Suprapubic skin (tissue), 4 donors: ENCODE measurements at regions not wholly inside any gene's neighbourhood (a gene's known extent, or its start where the extent isn't known, plus 50 kb on each side); places are given as distances from the start of the nearest gene placed in this dataset.

Experiments
- DNase-seq, 2 donors: peaks; one replicate each; pipeline ENCODE4 v3.0.0-alpha.2; 2019; ENCODE audit warnings: low spot score in 2 of 2
- H3K27ac ChIP-seq: fragments of 200-600 bp; sonication (generic); one replicate; pipeline ENCODE4 v1.5.1; 2019
- H3K27me3 ChIP-seq: fragments of 200-600 bp; sonication (generic); one replicate; pipeline ENCODE4 v1.5.1; 2019
- H3K36me3 ChIP-seq: fragments of 200-600 bp; sonication (generic); one replicate; pipeline ENCODE4 v1.5.1; 2019
- H3K4me1 ChIP-seq: fragments of 200-600 bp; sonication (generic); one replicate; pipeline ENCODE4 v1.5.1; 2019
- H3K4me3 ChIP-seq: fragments of 200-600 bp; sonication (generic); one replicate; pipeline ENCODE4 v1.5.1; 2019; ENCODE audit warnings: mild to moderate bottlenecking
- H3K9me3 ChIP-seq: fragments of 200-600 bp; sonication (generic); one replicate; pipeline ENCODE4 v1.5.1; 2019
- EP300 ChIP-seq: sonication (generic); formaldehyde crosslinking; IDR thresholded peaks from one replicate; pipeline ENCODE4 v1.6.1; 2017; ENCODE audit warnings: antibody characterized with exemption
- POLR2A ChIP-seq, 2 donors: fragments of 450-650 bp; IDR thresholded peaks; one replicate each; pipeline ENCODE4 v1.6.1; 2017; ENCODE audit warnings: antibody characterized with exemption in 2 of 2, mild to moderate bottlenecking in 2 of 2, moderate library complexity in 2 of 2
- POLR2AphosphoS5 ChIP-seq, 3 donors: sonication (generic); formaldehyde crosslinking; IDR thresholded peaks; one replicate each; pipeline ENCODE4 v1.6.1; 2017; ENCODE audit warnings: antibody characterized with exemption in 3 of 3
- WGBS: methylation state at CpG from one replicate; pipeline ENCODE4 v1.1.5; 2018; 5-methylcytosine and 5-hydroxymethylcytosine counted together
- TF ChIP-seq, protein P1 (sequence below), 2 donors: fragments of 200-600 bp in 1 of 2; fragments of 450-650 bp in 1 of 2; sonication (generic) in 1 of 2; IDR thresholded peaks; one replicate each; pipeline ENCODE4 v1.5.1; 2016 to 2019; ENCODE audit warnings: antibody characterized with exemption in 2 of 2, mild to moderate bottlenecking in 1 of 2, moderate library complexity in 1 of 2

DNA sequence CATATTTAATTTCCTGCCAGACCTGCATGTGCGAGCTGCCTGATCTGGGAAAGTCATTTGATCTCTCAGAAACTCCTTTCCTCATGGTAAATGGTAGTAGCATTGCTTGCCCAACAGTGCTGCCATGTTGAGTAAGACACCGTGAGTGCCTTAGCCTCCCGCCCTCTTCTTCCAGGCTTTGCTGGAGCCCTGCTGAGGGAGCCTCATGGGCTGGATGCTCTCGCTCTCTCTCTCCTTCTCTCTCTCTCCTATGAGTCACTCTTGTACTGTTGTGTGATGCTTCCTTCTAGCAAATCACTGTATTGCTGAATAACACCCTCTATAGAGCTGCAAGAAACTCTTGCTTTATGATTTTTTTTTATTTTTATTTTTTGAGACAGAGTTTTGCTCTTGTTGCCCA lies 365.5 kb downstream of the UQCRFS1 start:
- no peak for DNase-seq
- Histone ChIP-seq H3K4me1 (no peaks in the 10 kb centered on the region), H3K27me3 (no peaks in the 10 kb centered on the region), H3K36me3 (no peaks in the 10 kb centered on the region), H3K9me3 (no peaks in the 10 kb centered on the region), H3K4me3 (no peak overlapping the region), H3K27ac (no peak overlapping the region)
- TF ChIP-seq, protein P1, sequence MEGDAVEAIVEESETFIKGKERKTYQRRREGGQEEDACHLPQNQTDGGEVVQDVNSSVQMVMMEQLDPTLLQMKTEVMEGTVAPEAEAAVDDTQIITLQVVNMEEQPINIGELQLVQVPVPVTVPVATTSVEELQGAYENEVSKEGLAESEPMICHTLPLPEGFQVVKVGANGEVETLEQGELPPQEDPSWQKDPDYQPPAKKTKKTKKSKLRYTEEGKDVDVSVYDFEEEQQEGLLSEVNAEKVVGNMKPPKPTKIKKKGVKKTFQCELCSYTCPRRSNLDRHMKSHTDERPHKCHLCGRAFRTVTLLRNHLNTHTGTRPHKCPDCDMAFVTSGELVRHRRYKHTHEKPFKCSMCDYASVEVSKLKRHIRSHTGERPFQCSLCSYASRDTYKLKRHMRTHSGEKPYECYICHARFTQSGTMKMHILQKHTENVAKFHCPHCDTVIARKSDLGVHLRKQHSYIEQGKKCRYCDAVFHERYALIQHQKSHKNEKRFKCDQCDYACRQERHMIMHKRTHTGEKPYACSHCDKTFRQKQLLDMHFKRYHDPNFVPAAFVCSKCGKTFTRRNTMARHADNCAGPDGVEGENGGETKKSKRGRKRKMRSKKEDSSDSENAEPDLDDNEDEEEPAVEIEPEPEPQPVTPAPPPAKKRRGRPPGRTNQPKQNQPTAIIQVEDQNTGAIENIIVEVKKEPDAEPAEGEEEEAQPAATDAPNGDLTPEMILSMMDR (IDR thresholded peaks at IDR 0.05) = no peak
- TF ChIP-seq POLR2AphosphoS5 (IDR thresholded peaks at IDR 0.05) (no peak), POLR2A (IDR thresholded peaks at IDR 0.05) (no peak), EP300 (no peak)
- WGBS = 68% methylated on average over 4 of the region's 4 CpGs

DNA sequence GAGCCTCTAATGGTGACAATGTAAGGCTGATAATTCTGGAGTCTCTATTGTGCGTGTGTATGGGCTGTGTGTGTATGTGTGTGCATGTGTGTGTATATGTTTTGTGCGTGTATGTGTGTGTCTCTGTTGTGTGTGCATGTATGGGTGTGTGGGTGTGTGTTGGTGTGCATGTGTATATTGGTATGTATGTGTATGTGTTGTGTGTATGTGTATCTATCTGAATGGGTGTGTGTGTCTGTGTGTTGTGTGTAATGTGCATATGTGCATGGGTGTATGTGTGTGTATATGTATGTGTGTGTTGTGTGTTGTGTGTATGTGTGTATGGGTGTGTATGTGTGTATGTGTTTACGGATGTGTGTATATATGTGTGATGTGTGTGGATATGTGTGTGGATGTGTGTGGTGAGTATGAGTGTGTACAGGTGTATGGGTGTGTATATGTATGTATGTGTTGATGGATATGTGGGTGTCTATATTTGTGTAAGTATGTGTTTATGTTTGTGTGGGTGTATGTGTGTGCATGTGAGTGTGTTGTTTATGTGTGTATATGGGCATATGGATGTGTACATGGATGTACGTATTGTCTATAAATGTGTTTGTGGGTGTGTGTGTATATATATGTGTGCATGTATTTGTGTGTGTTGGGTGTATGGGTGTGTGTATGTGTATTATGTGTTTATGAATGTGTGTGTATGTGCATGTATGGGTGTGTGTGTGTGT lies 366.7 kb downstream of the UQCRFS1 start:
- no peak overlapping the region for H3K27ac ChIP-seq
- TF ChIP-seq, protein P1 (IDR thresholded peaks at IDR 0.05) = no peak
- TF ChIP-seq POLR2A (IDR thresholded peaks at IDR 0.05) = no peak
- no peak for TF ChIP-seq EP300
- no peak for TF ChIP-seq POLR2AphosphoS5 (IDR thresholded peaks at IDR 0.05)
- H3K27me3 ChIP-seq = peaks cover under 1% of the 10 kb centered on the region
- no peaks in the 10 kb centered on the region for H3K4me1 ChIP-seq
- no peak overlapping the region for H3K4me3 ChIP-seq
- DNase-seq = no peak
- 92% methylated on average over 4 of the region's 4 CpGs for WGBS
- no peaks in the 10 kb centered on the region for H3K36me3 ChIP-seq
- no peaks in the 10 kb centered on the region for H3K9me3 ChIP-seq

DNA sequence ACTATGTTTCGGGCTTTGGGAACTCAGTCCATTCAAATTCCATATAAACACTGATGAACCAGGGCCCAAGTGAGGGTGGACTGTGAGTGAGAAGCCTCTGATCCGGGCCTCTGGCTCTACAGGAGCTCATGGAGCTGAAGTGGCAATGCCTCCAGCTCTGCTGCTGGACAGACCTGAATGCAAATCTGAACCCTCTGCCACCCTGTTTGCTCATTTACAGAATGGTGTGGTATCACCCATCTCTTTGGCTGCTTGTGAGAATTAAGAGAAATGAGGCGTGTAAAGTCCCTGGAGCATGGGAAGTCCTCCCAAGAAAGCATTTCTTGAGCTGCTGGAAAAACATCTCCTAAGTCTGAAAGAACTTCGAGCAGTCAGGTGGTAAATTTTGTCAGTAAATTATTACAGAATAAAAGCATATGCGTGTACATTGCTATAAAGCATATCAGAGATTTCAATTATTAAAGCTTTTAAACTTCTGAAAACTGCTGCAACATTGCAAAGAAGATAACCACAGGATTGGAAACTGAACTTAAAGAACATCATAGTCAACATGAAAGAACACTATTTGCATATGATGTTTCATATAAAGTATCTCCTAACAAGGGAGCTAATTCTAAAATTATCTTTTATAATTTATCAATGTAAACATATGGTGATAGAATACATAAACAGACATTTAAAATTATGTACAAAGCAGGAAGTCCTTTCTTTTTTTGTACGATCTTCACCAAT lies 369.0 kb downstream of the UQCRFS1 start:
- 75% methylated on average over 6 of the region's 6 CpGs for WGBS
- TF ChIP-seq POLR2AphosphoS5 (IDR thresholded peaks at IDR 0.05) (no peak), EP300 (no peak), POLR2A (IDR thresholded peaks at IDR 0.05) (no peak)
- TF ChIP-seq, protein P1 (IDR thresholded peaks at IDR 0.05) = no peak

DNA sequence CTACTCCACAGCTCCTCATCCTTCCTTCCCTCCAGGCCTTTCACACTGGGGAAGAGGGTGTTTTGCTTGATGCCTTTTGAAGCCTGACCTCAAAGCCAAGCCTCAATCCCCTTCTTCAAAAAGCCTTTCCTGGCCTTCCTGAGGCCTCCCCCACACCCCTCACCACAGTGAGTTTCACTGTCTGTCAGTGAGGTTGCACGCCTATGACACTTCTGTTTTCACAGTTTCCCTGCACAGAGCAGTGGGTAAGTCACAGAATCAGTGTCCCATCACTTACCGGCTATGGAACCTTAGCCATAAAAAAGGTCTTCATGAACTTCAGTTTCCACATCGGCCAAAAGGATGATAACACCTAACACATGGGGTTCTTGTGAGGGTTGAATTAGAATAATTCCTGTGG lies 371.4 kb downstream of the UQCRFS1 start:
- no peaks in the 10 kb centered on the region for H3K9me3 ChIP-seq
- H3K4me3 ChIP-seq = no peak overlapping the region
- peaks cover 7% of the 10 kb centered on the region for H3K27me3 ChIP-seq
- H3K4me1 ChIP-seq = no peaks in the 10 kb centered on the region
- TF ChIP-seq EP300 = no peak
- TF ChIP-seq POLR2AphosphoS5 (IDR thresholded peaks at IDR 0.05) = no peak
- TF ChIP-seq, protein P1 (IDR thresholded peaks at IDR 0.05) = no peak
- TF ChIP-seq POLR2A (IDR thresholded peaks at IDR 0.05) = no peak
- no peak overlapping the region for H3K27ac ChIP-seq
- DNase-seq = no peak
- no peaks in the 10 kb centered on the region for H3K36me3 ChIP-seq
- 84% methylated on average over 3 of the region's 3 CpGs for WGBS

More for the DNA sequence above, 369.0 kb downstream of the UQCRFS1 start:
- no peak overlapping the region for H3K27ac ChIP-seq
- DNase-seq = no peak
- no peaks in the 10 kb centered on the region for H3K9me3 ChIP-seq
- peaks cover 7% of the 10 kb centered on the region for H3K27me3 ChIP-seq
- no peak overlapping the region for H3K4me3 ChIP-seq
- no peaks in the 10 kb centered on the region for H3K4me1 ChIP-seq
- no peaks in the 10 kb centered on the region for H3K36me3 ChIP-seq

DNA sequence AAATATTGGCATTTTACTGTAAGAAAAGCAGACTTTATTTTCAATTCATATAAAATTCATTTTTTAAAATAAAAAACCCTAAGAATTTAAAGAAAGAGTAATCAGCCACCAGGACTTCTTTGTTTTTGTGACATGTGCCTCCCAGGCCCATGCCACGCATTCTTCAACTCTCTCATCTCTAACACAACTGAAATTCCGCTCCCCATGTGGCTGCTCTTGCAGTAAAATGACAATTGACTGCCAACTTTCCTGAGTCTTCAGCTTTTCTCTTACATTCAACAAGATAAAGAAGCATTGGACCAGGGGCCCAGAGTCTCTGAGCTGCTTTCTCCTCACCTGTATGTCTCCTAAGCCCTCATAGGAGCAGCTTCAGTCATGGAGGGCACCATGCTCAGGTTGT lies 372.1 kb downstream of the UQCRFS1 start:
- no peak for DNase-seq
- no peak overlapping the region for H3K27ac ChIP-seq
- peaks cover 7% of the 10 kb centered on the region for H3K27me3 ChIP-seq
- no peaks in the 10 kb centered on the region for H3K9me3 ChIP-seq
- TF ChIP-seq POLR2AphosphoS5 (IDR thresholded peaks at IDR 0.05) (no peak), POLR2A (IDR thresholded peaks at IDR 0.05) (no peak), EP300 (no peak)
- TF ChIP-seq, protein P1 (IDR thresholded peaks at IDR 0.05) = no peak
- no peak overlapping the region for H3K4me3 ChIP-seq
- WGBS = 88% methylated on average over 2 of the region's 2 CpGs
- H3K4me1 ChIP-seq = no peaks in the 10 kb centered on the region
- H3K36me3 ChIP-seq = no peaks in the 10 kb centered on the region
